Heart right ventricle (tissue), 16 donors: ENCODE measurements at regions not wholly inside any gene's neighbourhood (a gene's known extent, or its start where the extent isn't known, plus 50 kb on each side); places are given as distances from the start of the nearest gene placed in this dataset.

Experiments used
- ATAC-seq, 8 donors: fragments of 200-7000 bp; cut with Tn5 transposase; one replicate each; pipeline ENCODE4 v1.9.1; 2020; ENCODE audit warnings: mild to moderate bottlenecking in 8 of 8, moderate library complexity in 8 of 8, moderate number of reproducible peaks in 1 of 8
- DNase-seq, 2 donors: peaks; one replicate each; pipeline ENCODE4 v3.0.0-alpha.2; 2020
- H3K27ac ChIP-seq, 10 donors: fragments of 200-600 bp; sonication (generic) in 2 of 10; one replicate each; pipeline versions ENCODE4 v1.5.0 to v1.8.0; 2020 to 2022; ENCODE audit warnings: mild to moderate bottlenecking in 3 of 10
- H3K27me3 ChIP-seq, 7 donors: fragments of 200-600 bp; one replicate each; pipeline ENCODE4 v1.8.0; 2021 to 2022; ENCODE audit warnings: mild to moderate bottlenecking in 2 of 7
- H3K36me3 ChIP-seq, 9 donors: fragments of 200-600 bp; sonication (generic) in 1 of 9; one replicate each; pipeline versions ENCODE4 v1.5.0 to v1.8.0; 2020 to 2022; ENCODE audit warnings: mild to moderate bottlenecking in 2 of 9
- H3K4me1 ChIP-seq, 9 donors: fragments of 200-600 bp; sonication (generic) in 1 of 9; one replicate each; pipeline versions ENCODE4 v1.5.0 to v1.8.0; 2020 to 2022; ENCODE audit warnings: mild to moderate bottlenecking in 4 of 9
- H3K4me3 ChIP-seq, 10 donors: fragments of 200-600 bp; sonication (generic) in 2 of 10; one replicate each; pipeline versions ENCODE4 v1.5.0 to v1.8.0; 2020 to 2022; ENCODE audit warnings: mild to moderate bottlenecking in 7 of 10, moderate library complexity in 2 of 10
- H3K9me3 ChIP-seq, 11 donors: fragments of 200-600 bp in 10 of 11; sonication (generic) in 2 of 11; one replicate each; pipeline versions ENCODE4 v1.5.0 to v1.8.0; 2013 to 2022; ENCODE audit warnings: mild to moderate bottlenecking in 2 of 11, control low read depth in 1 of 11, moderate library complexity in 1 of 11
- WGBS, 2 donors: extraction: QIAGEN DNeasy Blood & Tissue Kit; methylation state at CpG; one replicate each; pipeline ENCODE4 v1.1.7; 2013; ENCODE audit warnings: inconsistent platforms in 1 of 2; 5-methylcytosine and 5-hydroxymethylcytosine counted together
- intact Hi-C, 10 donors: fragments of 100-400 bp; cut with DNase I; formaldehyde crosslinking; loops; one replicate each; pipeline versions ENCODE4 v1.11.1 to v1.14.2; 2022
- TF ChIP-seq, protein P1 (sequence below), 9 donors: fragments of 200-600 bp; sonication (generic) in 2 of 9; IDR thresholded peaks; one replicate each; pipeline versions ENCODE4 v1.5.0 to v1.8.0; 2021 to 2022; ENCODE audit warnings: antibody characterized with exemption in 9 of 9, mild to moderate bottlenecking in 5 of 9, moderate library complexity in 1 of 9
- donor health status: Arrhythmogenic right ventricular cardiomyopathy.
- donor health status: ischemic (EF 13 %, LVEDD 7.1; RV severe dilation, severe dysfunction).
- donor health status: healthy with polysubstance abuse.
- donor health status: DM: no; HTN: yes; CAD: no.
- donor health status: DM: no; HTN: no; CAD: no.
- donor health status: ischemic (EF 25% LVEDD 6.9; RV normal size, moderate dysfunction).
- donor health status: ischemic (EF 25% LVEDD 5.7; RV mildly dilated, moderate dysfunction).
- donor health status: healthy.
- donor health status: DM: yes; HTN: yes; CAD: no.
- donor health status: Ischemic cardiomyopathy.
- donor health status: ischemic (EF 35%, LVEDD 5.7; RV mildly dilated, moderate dysfunction).
- donor health status: nonischemic (EF 11% LVEDD 7.7; RV severe dilation, severe dysfunction).
- donor health status: DM: yes; HTN: yes; CAD: no.
- donor health status: PGD.
- donor health status: ischemic (EF 29% LVEDD 5.4; RV normal size, mild dysfunction).
- donor health status: nonischemic (EF 23%, LVEDD 6.1; RV moderate dilation, normal function).

DNA sequence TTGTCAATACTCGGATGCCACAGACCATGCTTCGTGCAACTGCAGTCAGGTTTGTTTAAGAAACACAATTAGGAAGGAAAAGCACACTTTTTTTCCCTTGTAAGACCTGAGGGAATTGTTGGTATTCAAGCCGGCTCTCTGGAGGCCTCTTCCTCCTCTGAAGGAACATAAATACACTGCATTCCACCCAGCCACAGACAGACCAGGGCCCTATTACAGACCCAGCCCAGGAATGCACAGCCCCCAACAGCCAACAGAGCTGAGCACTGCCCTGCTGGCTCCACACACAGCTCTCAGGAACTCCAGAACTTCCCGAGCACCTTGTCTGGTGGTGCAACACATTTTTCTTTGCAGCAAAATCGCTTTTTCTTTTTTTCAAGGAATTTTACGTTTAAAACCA, 488.7 kb upstream of the PROK2 start:
- Histone ChIP-seq H3K9me3 (peaks cover 0 to 2% (median 0%) of the 10 kb centered on the region in 11 donors), H3K4me3 (no peak overlapping the region), H3K27ac (no peak overlapping the region), H3K36me3 (no peaks in the 10 kb centered on the region), H3K27me3 (no peaks in the 10 kb centered on the region), H3K4me1 (peaks cover 9 to 67% (median 55%) of the 10 kb centered on the region in 9 donors)
- TF ChIP-seq, protein P1, sequence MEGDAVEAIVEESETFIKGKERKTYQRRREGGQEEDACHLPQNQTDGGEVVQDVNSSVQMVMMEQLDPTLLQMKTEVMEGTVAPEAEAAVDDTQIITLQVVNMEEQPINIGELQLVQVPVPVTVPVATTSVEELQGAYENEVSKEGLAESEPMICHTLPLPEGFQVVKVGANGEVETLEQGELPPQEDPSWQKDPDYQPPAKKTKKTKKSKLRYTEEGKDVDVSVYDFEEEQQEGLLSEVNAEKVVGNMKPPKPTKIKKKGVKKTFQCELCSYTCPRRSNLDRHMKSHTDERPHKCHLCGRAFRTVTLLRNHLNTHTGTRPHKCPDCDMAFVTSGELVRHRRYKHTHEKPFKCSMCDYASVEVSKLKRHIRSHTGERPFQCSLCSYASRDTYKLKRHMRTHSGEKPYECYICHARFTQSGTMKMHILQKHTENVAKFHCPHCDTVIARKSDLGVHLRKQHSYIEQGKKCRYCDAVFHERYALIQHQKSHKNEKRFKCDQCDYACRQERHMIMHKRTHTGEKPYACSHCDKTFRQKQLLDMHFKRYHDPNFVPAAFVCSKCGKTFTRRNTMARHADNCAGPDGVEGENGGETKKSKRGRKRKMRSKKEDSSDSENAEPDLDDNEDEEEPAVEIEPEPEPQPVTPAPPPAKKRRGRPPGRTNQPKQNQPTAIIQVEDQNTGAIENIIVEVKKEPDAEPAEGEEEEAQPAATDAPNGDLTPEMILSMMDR (IDR thresholded peaks at IDR 0.05): no peak
- DNase-seq (no peak), ATAC-seq (no peak)
- WGBS, 2 donors: 68 to 71% methylated on average over 6 of the region's 6 CpGs
- intact Hi-C loops: loop anchor here in 3 of 10 donors (5.0 to 10.0 kb wide), 4 partner anchors 71 to 551 kb away; partner anchors contain the start of gene RYBP (in 2 of the 3)

DNA sequence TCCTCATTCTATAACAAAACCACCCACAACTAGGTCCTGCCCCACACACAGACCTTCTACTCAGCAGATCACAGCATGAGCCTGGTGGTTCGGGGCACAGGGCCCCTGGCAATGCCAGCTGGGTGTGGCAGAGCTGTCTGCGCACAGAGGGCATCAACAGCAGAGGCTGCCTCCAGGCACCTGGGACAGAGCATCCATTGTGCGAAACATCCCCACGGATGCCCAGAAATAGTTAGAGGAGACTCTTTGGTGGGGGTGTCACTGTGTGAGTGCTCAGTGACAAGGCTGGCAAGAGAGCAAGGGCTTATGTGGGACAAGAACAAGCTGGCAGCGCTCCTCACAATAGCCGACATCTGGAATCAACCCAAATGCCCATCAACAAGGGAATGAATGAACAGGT, 487.4 kb upstream of the PROK2 start:
- WGBS, 2 donors: 68 to 79% methylated on average over 6 of the region's 6 CpGs
- no peak overlapping the region for H3K4me3 ChIP-seq

DNA sequence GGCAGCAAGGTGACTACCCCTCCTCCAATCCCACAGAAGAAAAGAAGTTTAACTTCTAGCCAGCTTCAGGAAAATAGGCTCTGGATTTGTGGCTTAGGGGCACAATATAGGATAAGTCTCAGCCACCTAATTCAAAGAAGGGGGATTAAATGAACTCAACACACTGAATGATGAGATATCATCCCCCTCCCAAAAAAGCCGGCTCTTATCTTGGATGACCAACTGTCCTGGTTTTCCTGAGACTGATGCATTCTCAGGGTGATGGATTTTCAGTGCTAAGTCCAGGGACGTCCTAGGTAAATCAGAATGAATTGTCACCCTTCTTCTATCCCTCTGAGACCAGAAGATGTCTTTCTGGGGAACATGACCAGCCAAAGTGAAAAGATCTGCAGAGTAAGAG, 487.0 kb upstream of the PROK2 start:
- no peaks in the 10 kb centered on the region for H3K36me3 ChIP-seq
- no peak for DNase-seq
- WGBS, 2 donors: 75 to 82% methylated on average over 2 of the region's 2 CpGs
- intact Hi-C loops: loop anchor here in 3 of 10 donors (5.0 to 10.0 kb wide), 4 partner anchors 73 to 553 kb away; partner anchors contain the start of gene RYBP (in 2 of the 3)
- peaks cover 0 to 2% (median 0%) of the 10 kb centered on the region in 11 donors for H3K9me3 ChIP-seq
- ATAC-seq: no peak
- TF ChIP-seq, protein P1 (IDR thresholded peaks at IDR 0.05): no peak
- H3K4me3 ChIP-seq: no peak overlapping the region
- H3K27ac ChIP-seq: no peak overlapping the region
- H3K27me3 ChIP-seq: no peaks in the 10 kb centered on the region
- peaks cover 9 to 67% (median 55%) of the 10 kb centered on the region in 9 donors for H3K4me1 ChIP-seq

More for the DNA sequence above, 487.4 kb upstream of the PROK2 start:
- H3K27ac ChIP-seq: no peak overlapping the region
- peaks cover 9 to 67% (median 55%) of the 10 kb centered on the region in 9 donors for H3K4me1 ChIP-seq
- TF ChIP-seq, protein P1 (IDR thresholded peaks at IDR 0.05): no peak
- DNase-seq (no peak), ATAC-seq (peak in 1 of 8 donors; percentile 20)
- peaks cover 0 to 2% (median 0%) of the 10 kb centered on the region in 11 donors for H3K9me3 ChIP-seq
- no peaks in the 10 kb centered on the region for H3K36me3 ChIP-seq
- intact Hi-C loops: loop anchor here in 3 of 10 donors (5.0 to 10.0 kb wide), 4 partner anchors 72 to 552 kb away; partner anchors contain the start of gene RYBP (in 2 of the 3)
- H3K27me3 ChIP-seq: no peaks in the 10 kb centered on the region

DNA sequence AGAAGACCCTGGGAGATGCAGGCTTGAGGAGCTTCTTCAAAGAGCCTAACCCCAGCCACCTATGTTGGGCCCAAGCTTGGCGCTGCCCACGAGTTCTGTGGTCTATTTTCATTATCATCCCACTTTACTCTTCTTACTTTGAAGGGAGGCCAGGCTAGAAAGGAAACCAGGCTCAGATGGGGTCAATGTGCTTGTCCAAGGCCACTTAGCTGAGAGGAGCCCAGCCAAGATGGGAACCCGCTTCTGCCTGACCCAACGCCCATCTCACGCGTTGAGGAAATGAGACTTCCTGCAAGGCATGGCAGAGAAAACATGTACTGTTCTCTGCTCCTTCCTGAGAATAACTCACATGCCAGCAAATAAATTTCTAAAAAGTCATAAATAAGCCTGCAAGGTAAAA, 486.3 kb upstream of the PROK2 start:
- TF ChIP-seq, protein P1 (IDR thresholded peaks at IDR 0.05): no peak
- no peaks in the 10 kb centered on the region for H3K36me3 ChIP-seq
- H3K4me3 ChIP-seq: no peak overlapping the region
- peaks cover 9 to 67% (median 55%) of the 10 kb centered on the region in 9 donors for H3K4me1 ChIP-seq
- peak overlapping the region in 2 of 10 donors; percentile 5 to 34 for H3K27ac ChIP-seq
- no peaks in the 10 kb centered on the region for H3K27me3 ChIP-seq
- WGBS, 2 donors: 61 to 83% methylated on average over 6 of the region's 6 CpGs
- ATAC-seq (peak in 2 of 8 donors; percentile 10 to 50), DNase-seq (no peak)
- intact Hi-C loops: loop anchor here in 3 of 10 donors (5.0 to 10.0 kb wide), 4 partner anchors 74 to 554 kb away; partner anchors contain the start of gene RYBP (in 2 of the 3)
- no peaks in the 10 kb centered on the region for H3K9me3 ChIP-seq
